HUES48 (cell line): ENCODE measurements at regions not wholly inside any gene's neighbourhood (a gene's known extent, or its start where the extent isn't known, plus 50 kb on each side); places are given as distances from the start of the nearest gene placed in this dataset.
"Not testable (repeated sequence)": the region's sequence is repeated elsewhere in the genome, so short reads cannot be mapped to it uniquely, and the experiment has no call there.

Source experiments
- H3K27ac ChIP-seq: one replicate; pipeline ENCODE4 v1.7.0; 2013; ENCODE audit warnings: low read depth, low read length, inconsistent platforms
- H3K27me3 ChIP-seq: 2 replicates; pipeline ENCODE4 v1.6.1; 2013; ENCODE audit warnings: mild to moderate bottlenecking, low read length; ENCODE audit not compliant: control insufficient read depth, insufficient read depth
- H3K36me3 ChIP-seq: 2 replicates; pipeline ENCODE4 v1.6.1; 2013; ENCODE audit warnings: low read length; ENCODE audit not compliant: control insufficient read depth, insufficient read depth
- H3K4me1 ChIP-seq: 2 replicates; pipeline ENCODE4 v1.6.1; 2013; ENCODE audit warnings: mild to moderate bottlenecking, low read length; ENCODE audit not compliant: control insufficient read depth, insufficient read depth
- H3K4me3 ChIP-seq: 2 replicates; pipeline ENCODE4 v1.5.1; 2013; ENCODE audit warnings: mild to moderate bottlenecking, low read depth, low read length
- H3K9ac ChIP-seq: 2 replicates; pipeline ENCODE4 v1.6.1; 2013; ENCODE audit warnings: mild to moderate bottlenecking, low read depth, low read length, moderate library complexity
- H3K9me3 ChIP-seq: 2 replicates; pipeline ENCODE4 v1.6.1; 2013; ENCODE audit warnings: low read length; ENCODE audit not compliant: control insufficient read depth, insufficient read depth

DNA sequence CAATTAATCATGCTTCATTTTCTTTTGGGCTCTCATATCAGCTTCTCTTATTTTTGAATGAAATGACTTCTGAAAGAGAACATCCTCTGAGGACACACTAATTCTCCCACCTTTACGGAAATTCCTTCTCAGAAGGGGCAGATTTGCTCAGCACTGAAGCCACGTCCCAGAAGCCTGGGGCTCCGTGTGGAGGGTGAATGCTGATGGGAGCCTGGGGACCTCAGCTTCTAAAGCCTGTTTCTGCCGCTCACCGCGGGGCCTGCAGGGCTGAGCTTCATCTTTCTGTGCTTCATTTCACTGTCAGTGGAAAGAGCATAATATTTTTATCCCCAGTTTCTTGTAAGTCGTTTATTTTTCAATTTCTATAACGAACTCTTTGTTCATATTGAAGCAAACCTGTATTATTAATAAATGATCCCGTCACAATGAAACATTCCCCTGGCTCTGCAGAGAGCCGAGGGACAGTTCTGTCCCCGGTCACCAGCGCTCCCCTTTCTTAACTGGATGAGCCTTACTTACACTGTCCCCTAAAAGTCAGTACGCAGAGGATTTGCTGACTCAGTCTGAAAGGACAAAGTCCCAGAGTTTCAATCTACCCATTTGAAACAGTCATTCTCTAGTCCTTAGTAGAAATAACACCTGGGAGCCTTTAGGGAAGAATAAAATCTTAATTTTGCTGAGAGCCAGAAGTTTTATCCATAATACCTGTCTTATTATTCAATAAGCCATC is 364.6 kb upstream of the FAT1 start:
- H3K9me3 ChIP-seq: no peaks in the 10 kb centered on the region
- peaks cover 10% of the 10 kb centered on the region; the same call in 1 of the 2 replicates for H3K4me1 ChIP-seq
- H3K27ac ChIP-seq: no peak overlapping the region
- no peak overlapping the region for H3K9ac ChIP-seq
- no peak overlapping the region for H3K4me3 ChIP-seq
- no peaks in the 10 kb centered on the region for H3K27me3 ChIP-seq
- no peaks in the 10 kb centered on the region for H3K36me3 ChIP-seq

GRCh38 chr4:187090401-187090800 is 366.7 kb upstream of the FAT1 start:
- Histone ChIP-seq H3K27me3 (no peaks in the 10 kb centered on the region), H3K4me3 (no peak overlapping the region), H3K9ac (no peak overlapping the region), H3K27ac (no peak overlapping the region), H3K4me1 (peaks cover 10% of the 10 kb centered on the region; the same call in 1 of the 2 replicates), H3K36me3 (no peaks in the 10 kb centered on the region), H3K9me3 (no peaks in the 10 kb centered on the region)

- peaks cover 10% of the 10 kb centered on the region; the same call in 1 of the 2 replicates for H3K4me1 ChIP-seq
- H3K4me3 ChIP-seq, H3K27me3 ChIP-seq, H3K36me3 ChIP-seq, H3K9ac ChIP-seq, H3K9me3 ChIP-seq, H3K27ac ChIP-seq: not testable (repeated sequence)
Observed at GRCh38 chr4:187090832-187091231, 367.2 kb upstream of the FAT1 start.

DNA sequence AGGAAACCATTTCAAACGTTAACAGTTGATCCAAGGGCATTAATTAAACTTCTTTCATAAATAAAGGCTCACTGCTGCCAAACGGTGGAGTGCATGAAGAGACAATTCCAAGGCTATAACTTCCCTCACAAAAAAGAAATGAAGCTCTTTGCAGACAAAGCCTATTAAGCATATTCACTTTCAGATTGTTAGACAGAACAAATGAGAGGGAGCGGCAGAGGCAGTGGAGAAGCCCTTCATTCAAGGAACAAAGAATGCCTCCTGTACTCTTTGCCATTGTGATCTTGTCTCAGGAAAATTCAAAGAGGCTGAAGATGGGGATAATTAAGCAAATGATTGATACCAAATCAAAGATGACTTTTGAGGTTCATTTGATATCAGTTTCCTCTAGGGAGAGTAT is 370.5 kb upstream of the FAT1 start:
- Histone ChIP-seq H3K4me1 (no peaks in the 10 kb centered on the region), H3K27ac (no peak overlapping the region), H3K9ac (no peak overlapping the region), H3K27me3 (no peaks in the 10 kb centered on the region), H3K4me3 (no peak overlapping the region), H3K36me3 (no peaks in the 10 kb centered on the region), H3K9me3 (no peaks in the 10 kb centered on the region)

GRCh38 chr4:187098429-187098828 is 374.8 kb upstream of the FAT1 start:
- no peak overlapping the region for H3K27ac ChIP-seq
- no peaks in the 10 kb centered on the region for H3K27me3 ChIP-seq
- no peaks in the 10 kb centered on the region for H3K9me3 ChIP-seq
- no peaks in the 10 kb centered on the region for H3K36me3 ChIP-seq
- H3K9ac ChIP-seq: no peak overlapping the region
- H3K4me3 ChIP-seq: no peak overlapping the region
- H3K4me1 ChIP-seq: no peaks in the 10 kb centered on the region

GRCh38 chr4:187103351-187103750 is 379.7 kb upstream of the FAT1 start:
- H3K4me3 ChIP-seq: no peak overlapping the region
- H3K27me3 ChIP-seq: no peaks in the 10 kb centered on the region

DNA sequence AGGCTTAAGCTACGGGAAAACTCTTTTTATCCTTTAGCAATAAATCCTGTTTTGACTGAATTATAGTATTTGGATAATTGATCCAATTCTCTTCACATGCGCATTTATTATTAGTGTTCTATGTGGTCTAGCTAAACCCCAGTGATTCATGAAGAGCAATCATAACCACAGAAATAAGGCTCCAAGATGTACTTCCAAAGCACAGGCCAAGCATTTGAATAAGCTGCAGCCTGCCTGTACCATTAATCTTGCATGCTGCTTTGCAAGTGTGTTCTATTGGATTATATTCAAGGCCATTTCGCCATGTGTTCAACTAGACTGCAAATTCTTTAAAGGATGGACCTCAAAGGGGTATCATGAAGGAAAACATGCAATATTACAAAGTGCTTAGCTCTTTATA is 385.2 kb upstream of the FAT1 start:
- Histone ChIP-seq H3K27me3 (no peaks in the 10 kb centered on the region), H3K9me3 (no peaks in the 10 kb centered on the region), H3K36me3 (no peaks in the 10 kb centered on the region), H3K4me3 (no peak overlapping the region), H3K27ac (no peak overlapping the region), H3K9ac (no peak overlapping the region), H3K4me1 (no peaks in the 10 kb centered on the region)

More at GRCh38 chr4:187103351-187103750, 379.7 kb upstream of the FAT1 start:
- no peak overlapping the region for H3K27ac ChIP-seq
- H3K4me1 ChIP-seq: no peaks in the 10 kb centered on the region
- H3K9ac ChIP-seq: no peak overlapping the region
- no peaks in the 10 kb centered on the region for H3K9me3 ChIP-seq
- no peaks in the 10 kb centered on the region for H3K36me3 ChIP-seq

GRCh38 chr4:187109636-187110035 is 386.0 kb upstream of the FAT1 start:
- Histone ChIP-seq H3K36me3 (no peaks in the 10 kb centered on the region), H3K4me1 (no peaks in the 10 kb centered on the region), H3K4me3 (no peak overlapping the region), H3K9me3 (no peaks in the 10 kb centered on the region), H3K27ac (no peak overlapping the region), H3K9ac (no peak overlapping the region), H3K27me3 (no peaks in the 10 kb centered on the region)

- Histone ChIP-seq H3K4me3 (no peak overlapping the region), H3K9me3 (no peaks in the 10 kb centered on the region), H3K36me3 (no peaks in the 10 kb centered on the region), H3K4me1 (no peaks in the 10 kb centered on the region), H3K27ac (no peak overlapping the region), H3K27me3 (no peaks in the 10 kb centered on the region), H3K9ac (no peak overlapping the region)
Observed at GRCh38 chr4:187118166-187118565, 394.5 kb upstream of the FAT1 start.

GRCh38 chr4:187118602-187119120 is 395.0 kb upstream of the FAT1 start:
- H3K36me3 ChIP-seq: no peaks in the 10 kb centered on the region
- no peak overlapping the region for H3K27ac ChIP-seq
- no peaks in the 10 kb centered on the region for H3K27me3 ChIP-seq
- no peak overlapping the region for H3K4me3 ChIP-seq
- H3K9ac ChIP-seq: no peak overlapping the region
- no peaks in the 10 kb centered on the region for H3K4me1 ChIP-seq
- no peaks in the 10 kb centered on the region for H3K9me3 ChIP-seq

DNA sequence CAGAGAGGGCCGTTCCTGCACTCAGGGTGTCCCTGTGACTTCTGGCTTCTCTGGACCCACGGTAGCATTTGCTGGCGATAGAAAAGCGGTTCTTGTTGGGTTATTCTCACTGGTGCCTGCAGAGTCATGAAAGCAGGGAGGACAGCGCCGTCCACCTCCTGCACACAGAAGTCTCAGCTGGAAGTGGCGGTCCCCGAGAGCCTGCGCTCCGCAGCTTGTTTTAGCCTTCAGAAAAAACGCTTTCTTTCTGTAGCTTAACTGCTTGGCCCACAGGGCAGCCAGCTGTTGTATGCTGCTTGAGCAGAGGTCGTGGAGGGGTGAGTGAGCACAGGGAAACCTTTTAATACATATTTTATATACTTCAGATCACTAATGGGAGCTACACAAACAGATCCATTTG is 400.7 kb upstream of the FAT1 start:
- H3K4me3 ChIP-seq: no peak overlapping the region
- H3K9me3 ChIP-seq: no peaks in the 10 kb centered on the region
- no peak overlapping the region for H3K9ac ChIP-seq
- no peaks in the 10 kb centered on the region for H3K4me1 ChIP-seq
- no peaks in the 10 kb centered on the region for H3K27me3 ChIP-seq
- no peak overlapping the region for H3K27ac ChIP-seq
- H3K36me3 ChIP-seq: no peaks in the 10 kb centered on the region
